HG02938 (cell line): ENCODE measurements at regions not wholly inside any gene's neighbourhood (a gene's known extent, or its start where the extent isn't known, plus 50 kb on each side); places are given as distances from the start of the nearest gene placed in this dataset.

Source experiments
- ATAC-seq: cut with Tn5 transposase; IDR thresholded peaks from one replicate; pipeline ENCODE4 v1.9.1; 2021; ENCODE audit warnings: mild to moderate bottlenecking, moderate library complexity; ENCODE audit not compliant: unreplicated experiment

- no peak for ATAC-seq
Measured at GRCh38 chr4:175946472-175947116, 119.0 kb upstream of the WDR17 start.

- peak; percentile 76 for ATAC-seq
Measured at GRCh38 chr4:175947117-175947722, 118.4 kb upstream of the WDR17 start.

GRCh38 chr4:175951794-175952193, 113.8 kb upstream of the WDR17 start:
- no peak for ATAC-seq

- ATAC-seq: no peak
Measured at GRCh38 chr4:175953116-175953515, 112.5 kb upstream of the WDR17 start.

GRCh38 chr4:175953960-175954521, 111.6 kb upstream of the WDR17 start:
- ATAC-seq: peak; percentile 95

- ATAC-seq: no peak
Measured at GRCh38 chr4:175954685-175955084, 111.0 kb upstream of the WDR17 start.

GRCh38 chr4:175961604-175962003, 104.0 kb upstream of the WDR17 start:
- ATAC-seq: peak; percentile 71

- ATAC-seq: no peak
Measured at GRCh38 chr4:175970072-175970471, 95.6 kb upstream of the WDR17 start.

- ATAC-seq: no peak
Measured at GRCh38 chr4:175970724-175971123, 94.9 kb upstream of the WDR17 start.

GRCh38 chr4:175971388-175972179, 94.1 kb upstream of the WDR17 start:
- ATAC-seq: no peak

- ATAC-seq: no peak
Measured at GRCh38 chr4:175973027-175973923, 92.4 kb upstream of the WDR17 start.

GRCh38 chr4:175983636-175984035, 82.0 kb upstream of the WDR17 start:
- no peak for ATAC-seq

- no peak for ATAC-seq
Measured at GRCh38 chr4:175986668-175987067, 79.0 kb upstream of the WDR17 start.

- no peak for ATAC-seq
Measured at GRCh38 chr4:175988511-175988910, 77.1 kb upstream of the WDR17 start.

GRCh38 chr4:175996206-175996605, 69.4 kb upstream of the WDR17 start:
- no peak for ATAC-seq

- ATAC-seq: no peak
Measured at GRCh38 chr4:175997291-175997690, 68.3 kb upstream of the WDR17 start.

GRCh38 chr4:175998782-175999181, 66.9 kb upstream of the WDR17 start:
- ATAC-seq: no peak

- ATAC-seq: no peak
Measured at GRCh38 chr4:175999944-176000343, 65.7 kb upstream of the WDR17 start.

- ATAC-seq: no peak
Measured at GRCh38 chr4:176001151-176002006, 64.3 kb upstream of the WDR17 start.
